Mucosa of descending colon (tissue), 3 donors: ENCODE measurements at regions not wholly inside any gene's neighbourhood (a gene's known extent, or its start where the extent isn't known, plus 50 kb on each side); places are given as distances from the start of the nearest gene placed in this dataset.

Experiments used
- ATAC-seq: fragments of 200-7000 bp; cut with Tn5 transposase; one replicate; pipeline ENCODE4 v1.9.1; 2020; ENCODE audit warnings: mild to moderate bottlenecking, moderate library complexity
- DNase-seq, 3 donors: peaks; one replicate each; pipeline ENCODE4 v3.0.0-alpha.2; 2020
- H3K36me3 ChIP-seq: fragments of 200-600 bp; one replicate; pipeline ENCODE4 v1.8.0; 2021; ENCODE audit warnings: low read depth, mild to moderate bottlenecking
- H3K4me1 ChIP-seq: fragments of 200-600 bp; one replicate; pipeline ENCODE4 v1.8.0; 2021; ENCODE audit warnings: low read depth, mild to moderate bottlenecking
- H3K4me3 ChIP-seq: fragments of 200-600 bp; one replicate; pipeline ENCODE4 v1.8.0; 2021; ENCODE audit warnings: mild to moderate bottlenecking
- H3K9me3 ChIP-seq: fragments of 200-600 bp; one replicate; pipeline ENCODE4 v1.8.0; 2021; ENCODE audit warnings: mild to moderate bottlenecking
- CTCF ChIP-seq: fragments of 200-600 bp; IDR thresholded peaks from one replicate; pipeline ENCODE4 v1.8.0; 2022; ENCODE audit warnings: antibody characterized with exemption, mild to moderate bottlenecking
- intact Hi-C, 2 donors: fragments of 100-400 bp; cut with DNase I in 1 of 2; cut with micrococcal nuclease in 1 of 2; formaldehyde crosslinking; loops; one replicate each; pipeline versions ENCODE4 v1.11.0 to v1.11.1; 2022; cut with DNase I, micrococcal nuclease
- donor health status: DM: no; HTN: no; CAD: no; lungs with moderate emphysema.
- donor health status: DM: no; HTN: no; CAD: no.
- donor health status: DM: no; HTN: yes; CAD: no.

- Histone ChIP-seq H3K4me3 (no peak overlapping the region), H3K4me1 (no peaks in the 10 kb centered on the region), H3K9me3 (no peaks in the 10 kb centered on the region), H3K36me3 (no peaks in the 10 kb centered on the region)
- intact Hi-C loops: no loop called here
- DNase-seq (no peak), ATAC-seq (no peak)
- no peak for TF ChIP-seq CTCF
Observed at GRCh38 chr18:72648079-72648478, 103.9 kb upstream of the CBLN2 start.

DNA sequence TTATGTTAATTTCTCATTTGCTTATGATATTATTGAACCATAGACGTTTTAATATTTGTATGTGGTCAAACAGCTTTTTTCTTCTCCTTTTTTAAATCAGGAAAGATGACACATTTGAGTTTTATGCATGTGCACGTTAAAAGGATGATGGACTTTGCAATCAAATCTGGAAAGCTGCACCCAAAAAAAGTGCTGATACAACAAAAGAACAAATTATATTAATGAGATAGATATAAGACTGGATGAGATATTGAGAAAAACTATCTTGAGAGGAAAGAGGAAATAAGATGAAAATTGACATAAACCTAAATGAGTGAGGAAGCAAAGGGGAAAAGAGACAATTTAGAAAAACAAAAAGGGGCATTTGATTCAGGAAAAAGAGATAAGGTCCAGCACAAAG is 96.4 kb upstream of the CBLN2 start:
- no peaks in the 10 kb centered on the region for H3K9me3 ChIP-seq
- H3K36me3 ChIP-seq: no peaks in the 10 kb centered on the region
- no peak for DNase-seq
- ATAC-seq: no peak
- H3K4me3 ChIP-seq: no peak overlapping the region
- no peak for TF ChIP-seq CTCF
- intact Hi-C loops: no loop called here
- no peaks in the 10 kb centered on the region for H3K4me1 ChIP-seq

- intact Hi-C loops: no loop called here
- H3K4me1 ChIP-seq: no peaks in the 10 kb centered on the region
- no peak for TF ChIP-seq CTCF
- no peak overlapping the region for H3K4me3 ChIP-seq
- H3K9me3 ChIP-seq: no peaks in the 10 kb centered on the region
- ATAC-seq (no peak), DNase-seq (no peak)
- H3K36me3 ChIP-seq: no peaks in the 10 kb centered on the region
Observed at GRCh38 chr18:72638376-72638775, 94.2 kb upstream of the CBLN2 start.

DNA sequence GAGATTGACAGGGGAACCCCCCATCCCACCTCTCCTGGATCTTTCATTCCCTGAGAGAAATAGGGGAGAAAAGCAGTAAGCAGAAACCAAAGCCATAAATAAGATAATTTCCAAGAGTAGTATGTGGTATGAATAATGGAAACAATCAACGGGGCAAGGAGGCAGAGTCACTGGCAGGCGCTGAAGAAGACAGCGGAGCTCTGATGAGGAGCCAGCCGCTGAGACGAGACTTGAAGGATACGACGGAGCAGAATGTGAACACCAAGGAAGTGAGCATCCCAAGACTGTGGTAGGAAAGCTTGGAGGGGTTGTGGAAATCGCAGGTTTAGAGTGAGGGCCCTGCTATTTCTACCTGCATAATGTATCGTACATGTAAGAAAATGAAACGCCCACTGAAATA is 93.6 kb upstream of the CBLN2 start:
- Histone ChIP-seq H3K36me3 (no peaks in the 10 kb centered on the region), H3K4me1 (no peaks in the 10 kb centered on the region), H3K4me3 (no peak overlapping the region), H3K9me3 (no peaks in the 10 kb centered on the region)
- intact Hi-C loops: no loop called here
- TF ChIP-seq CTCF: no peak
- DNase-seq: no peak
- no peak for ATAC-seq

GRCh38 chr18:72637299-72637698 is 93.2 kb upstream of the CBLN2 start:
- ATAC-seq: no peak

More at GRCh38 chr18:72637299-72637698, 93.2 kb upstream of the CBLN2 start:
- intact Hi-C loops: no loop called here
- no peaks in the 10 kb centered on the region for H3K36me3 ChIP-seq
- no peak for TF ChIP-seq CTCF
- no peaks in the 10 kb centered on the region for H3K4me1 ChIP-seq
- no peaks in the 10 kb centered on the region for H3K9me3 ChIP-seq
- no peak overlapping the region for H3K4me3 ChIP-seq
- no peak for DNase-seq
